Stomach smooth muscle (tissue), 2 donors: ENCODE measurements at regions not wholly inside any gene's neighbourhood (a gene's known extent, or its start where the extent isn't known, plus 50 kb on each side); places are given as distances from the start of the nearest gene placed in this dataset.

ENCODE experiments used
- H3K27ac ChIP-seq: one replicate; pipeline ENCODE4 v1.7.0; 2013; ENCODE audit warnings: mild to moderate bottlenecking, low read length, inconsistent platforms
- H3K27me3 ChIP-seq, 2 donors: one replicate each; pipeline ENCODE4 v1.7.0; 2013; ENCODE audit warnings: low read length in 2 of 2; ENCODE audit not compliant: insufficient read depth in 2 of 2, control insufficient read depth in 1 of 2
- H3K36me3 ChIP-seq, 2 donors: one replicate each; pipeline ENCODE4 v1.7.0; 2013; ENCODE audit warnings: low read length in 2 of 2; ENCODE audit not compliant: control insufficient read depth in 2 of 2, insufficient read depth in 2 of 2
- H3K4me1 ChIP-seq: one replicate; pipeline ENCODE4 v1.7.0; 2013; ENCODE audit warnings: low read length; ENCODE audit not compliant: control insufficient read depth, insufficient read depth
- H3K4me3 ChIP-seq, 2 donors: one replicate each; pipeline ENCODE4 v1.7.0; 2013; ENCODE audit warnings: low read length in 2 of 2
- H3K9ac ChIP-seq, 2 donors: one replicate each; pipeline ENCODE4 v1.7.0; 2013; ENCODE audit warnings: low read length in 2 of 2, mild to moderate bottlenecking in 1 of 2
- H3K9me3 ChIP-seq, 2 donors: one replicate each; pipeline ENCODE4 v1.7.0; 2013; ENCODE audit warnings: low read length in 2 of 2; ENCODE audit not compliant: control insufficient read depth in 2 of 2
- donor health status: healthy.
- donor health status: Pancreatic carcinoma.

DNA sequence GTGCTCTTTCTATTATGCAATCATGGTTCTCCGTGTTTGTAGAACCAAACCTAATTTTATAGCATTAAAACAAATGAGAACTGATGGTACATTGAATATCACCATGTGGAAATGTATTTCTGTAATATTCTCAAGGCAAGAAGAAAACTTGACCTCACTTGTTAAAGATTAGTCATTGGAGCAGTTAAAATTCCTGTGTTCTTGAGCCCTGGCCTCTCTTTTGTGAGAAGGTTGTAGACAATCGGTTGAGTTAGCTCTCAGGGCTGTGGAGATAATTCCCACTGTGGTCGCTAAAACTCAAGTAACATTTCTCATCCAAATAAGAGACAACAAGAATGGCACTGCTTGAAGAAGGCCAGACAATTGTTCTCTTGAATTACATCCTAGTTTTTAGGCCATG, 216.0 kb upstream of the KLF4 start:
- no peaks in the 10 kb centered on the region for H3K27me3 ChIP-seq
- H3K27ac ChIP-seq = no peak overlapping the region
- H3K4me1 ChIP-seq = no peaks in the 10 kb centered on the region
- H3K9ac ChIP-seq = no peak overlapping the region
- H3K36me3 ChIP-seq = no peaks in the 10 kb centered on the region
- H3K4me3 ChIP-seq = no peak overlapping the region
- peaks cover 3 to 4% of the 10 kb centered on the region in 2 donors for H3K9me3 ChIP-seq

DNA sequence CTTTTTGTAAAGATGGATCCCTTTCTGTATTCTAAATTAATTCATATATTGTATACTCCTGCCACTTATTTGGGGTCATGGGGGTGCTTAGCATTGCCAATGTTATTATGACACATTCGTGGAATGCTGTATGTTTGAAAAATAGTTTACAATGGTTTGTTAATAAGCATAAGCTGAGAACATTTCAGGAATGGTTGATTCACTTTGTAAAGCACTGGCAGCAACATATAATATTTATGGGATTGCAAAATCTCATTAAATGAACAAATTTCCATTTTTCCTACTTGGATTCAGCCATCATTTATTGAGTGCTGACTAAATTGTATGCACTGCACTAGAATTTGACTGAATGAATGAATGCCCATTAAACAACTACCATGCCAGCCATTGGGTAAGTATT, 215.2 kb upstream of the KLF4 start:
- Histone ChIP-seq H3K36me3 (no peaks in the 10 kb centered on the region), H3K4me1 (no peaks in the 10 kb centered on the region), H3K4me3 (no peak overlapping the region), H3K9ac (no peak overlapping the region), H3K9me3 (peaks cover 3 to 4% of the 10 kb centered on the region in 2 donors), H3K27me3 (no peaks in the 10 kb centered on the region), H3K27ac (no peak overlapping the region)

DNA sequence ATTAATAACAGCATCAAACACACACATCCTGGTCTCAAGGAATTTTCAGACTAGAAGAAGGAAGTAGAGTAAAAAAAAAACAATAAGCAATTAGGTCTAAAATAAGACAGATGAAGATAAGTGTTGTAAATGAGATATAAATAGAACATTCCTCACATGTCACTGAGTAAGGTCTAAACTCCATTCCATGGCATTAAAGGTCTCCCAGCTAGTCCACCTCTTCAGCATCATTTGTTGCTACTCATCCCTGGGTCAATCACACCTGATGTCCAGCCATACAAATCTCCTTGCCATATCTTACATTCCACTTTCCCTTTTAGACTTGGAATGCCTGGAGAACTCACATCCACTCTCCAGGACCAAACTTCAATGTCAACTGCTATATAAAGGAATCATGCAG, 214.1 kb upstream of the KLF4 start:
- Histone ChIP-seq H3K27ac (no peak overlapping the region), H3K4me1 (no peaks in the 10 kb centered on the region), H3K9ac (no peak overlapping the region)

DNA sequence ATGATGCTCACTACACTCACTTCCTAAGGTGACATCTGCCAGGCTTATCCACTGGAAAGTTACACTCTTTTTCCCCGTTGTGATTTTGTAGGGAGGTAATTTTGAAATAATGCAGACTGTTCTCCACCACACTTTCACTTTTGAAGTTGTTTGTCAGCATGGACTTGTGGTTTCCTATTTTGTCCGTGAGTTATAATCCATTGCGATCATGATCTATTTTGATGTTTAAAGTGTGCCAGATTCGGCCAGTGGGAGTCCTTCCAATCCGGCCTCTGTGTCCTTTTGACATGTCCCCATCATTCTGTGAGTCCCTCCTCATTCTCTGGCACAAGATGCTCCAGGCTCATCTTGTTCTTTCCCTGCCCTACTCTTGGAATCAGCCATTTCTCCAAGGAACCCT, 211.3 kb upstream of the KLF4 start:
- H3K36me3 ChIP-seq = no peaks in the 10 kb centered on the region
- no peaks in the 10 kb centered on the region for H3K27me3 ChIP-seq
- H3K27ac ChIP-seq = no peak overlapping the region
- peaks cover 3 to 4% of the 10 kb centered on the region in 2 donors for H3K9me3 ChIP-seq
- H3K9ac ChIP-seq = no peak overlapping the region
- peak overlapping the region in 1 of 2 donors; percentile 40 for H3K4me3 ChIP-seq
- H3K4me1 ChIP-seq = no peaks in the 10 kb centered on the region

More for the DNA sequence above, 214.1 kb upstream of the KLF4 start:
- Histone ChIP-seq H3K36me3 (no peaks in the 10 kb centered on the region), H3K27me3 (no peaks in the 10 kb centered on the region), H3K9me3 (peaks cover 3 to 4% of the 10 kb centered on the region in 2 donors), H3K4me3 (no peak overlapping the region)

DNA sequence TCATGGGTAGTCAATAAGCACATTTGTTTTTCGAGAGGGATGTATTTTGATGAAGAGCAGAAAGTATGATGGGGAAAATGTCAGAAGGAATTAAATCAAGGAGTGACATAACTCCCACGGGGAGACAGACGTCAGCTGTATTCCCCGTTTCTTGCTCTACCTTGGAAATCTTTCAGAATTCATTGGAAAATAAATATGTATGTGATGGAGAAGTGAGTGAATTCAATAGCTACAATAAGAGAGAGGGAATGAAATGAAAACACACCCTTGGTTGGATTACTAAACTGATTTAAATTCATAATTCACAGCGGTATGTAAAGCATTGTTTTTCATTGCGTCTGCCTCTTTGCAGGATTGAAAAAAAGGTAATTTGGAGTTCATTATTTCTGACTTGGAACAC, 209.7 kb upstream of the KLF4 start:
- Histone ChIP-seq H3K4me1 (no peaks in the 10 kb centered on the region), H3K4me3 (no peak overlapping the region), H3K9me3 (peaks cover 3 to 4% of the 10 kb centered on the region in 2 donors), H3K36me3 (no peaks in the 10 kb centered on the region), H3K9ac (no peak overlapping the region), H3K27ac (no peak overlapping the region), H3K27me3 (no peaks in the 10 kb centered on the region)

DNA sequence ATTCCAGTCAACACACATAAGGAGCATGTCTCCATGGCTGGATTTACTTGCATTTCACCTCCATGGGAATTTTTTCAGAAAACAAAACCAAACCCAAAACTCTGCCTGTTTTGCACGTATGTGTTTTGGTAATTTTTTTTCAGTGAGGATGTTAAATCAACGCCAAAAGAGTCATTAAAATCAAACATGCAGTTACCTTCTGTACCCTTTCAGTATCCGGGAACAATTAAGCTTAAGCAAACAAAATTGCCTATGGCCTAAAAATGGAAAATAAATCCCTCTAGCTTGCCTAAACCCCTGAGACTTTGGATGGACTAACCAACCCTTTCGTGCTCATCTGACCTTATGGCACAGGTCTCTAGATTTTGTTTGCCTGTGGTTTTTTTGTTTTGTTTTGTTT, 209.2 kb upstream of the KLF4 start:
- H3K4me1 ChIP-seq = no peaks in the 10 kb centered on the region
- H3K9ac ChIP-seq = no peak overlapping the region
- no peak overlapping the region for H3K4me3 ChIP-seq
- no peaks in the 10 kb centered on the region for H3K27me3 ChIP-seq
- peaks cover 3 to 4% of the 10 kb centered on the region in 2 donors for H3K9me3 ChIP-seq
- H3K27ac ChIP-seq = no peak overlapping the region
- H3K36me3 ChIP-seq = no peaks in the 10 kb centered on the region

DNA sequence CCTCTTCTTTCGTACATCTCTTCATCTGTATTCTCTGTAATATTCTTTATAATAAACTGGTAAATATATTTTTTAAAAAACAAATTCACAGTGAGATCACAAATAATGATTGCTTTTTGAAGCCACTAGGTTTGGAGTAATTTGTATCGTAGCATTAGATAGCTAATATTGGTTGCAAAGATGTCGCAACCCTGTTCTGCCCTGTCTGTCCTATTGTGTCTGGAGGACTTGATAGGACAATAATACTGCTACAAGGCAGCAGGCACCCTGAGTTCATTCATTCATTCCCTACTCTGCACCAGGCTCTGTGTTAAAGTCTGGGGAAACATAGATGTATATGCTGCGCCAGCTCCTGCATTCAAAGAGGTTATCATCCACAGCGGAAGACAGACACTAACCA, 206.7 kb upstream of the KLF4 start:
- Histone ChIP-seq H3K36me3 (no peaks in the 10 kb centered on the region), H3K9me3 (no peaks in the 10 kb centered on the region), H3K27ac (no peak overlapping the region), H3K27me3 (no peaks in the 10 kb centered on the region), H3K4me3 (no peak overlapping the region), H3K9ac (no peak overlapping the region), H3K4me1 (no peaks in the 10 kb centered on the region)

DNA sequence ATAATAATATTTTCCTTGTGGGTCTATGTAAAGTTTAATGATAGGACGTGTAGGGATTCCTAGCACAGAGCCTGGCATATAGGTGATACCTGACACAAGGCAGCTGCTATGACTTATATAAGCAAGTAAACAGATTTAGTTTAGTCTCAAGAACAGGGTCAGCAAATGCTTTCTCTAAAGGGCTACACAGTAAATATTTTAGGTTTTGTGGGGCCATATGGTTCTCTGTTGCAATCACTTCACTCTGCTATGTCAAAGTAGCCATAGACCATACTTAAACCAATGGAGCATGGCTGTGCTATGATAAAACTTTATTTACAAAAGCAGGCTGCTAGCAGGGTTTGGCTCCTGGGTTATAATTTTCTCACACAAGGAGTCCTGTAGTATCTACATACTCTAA, 204.8 kb upstream of the KLF4 start:
- H3K36me3 ChIP-seq = no peaks in the 10 kb centered on the region
- H3K27me3 ChIP-seq = no peaks in the 10 kb centered on the region
- H3K4me1 ChIP-seq = no peaks in the 10 kb centered on the region
- H3K9me3 ChIP-seq = no peaks in the 10 kb centered on the region
- no peak overlapping the region for H3K27ac ChIP-seq
- H3K9ac ChIP-seq = no peak overlapping the region
- no peak overlapping the region for H3K4me3 ChIP-seq

DNA sequence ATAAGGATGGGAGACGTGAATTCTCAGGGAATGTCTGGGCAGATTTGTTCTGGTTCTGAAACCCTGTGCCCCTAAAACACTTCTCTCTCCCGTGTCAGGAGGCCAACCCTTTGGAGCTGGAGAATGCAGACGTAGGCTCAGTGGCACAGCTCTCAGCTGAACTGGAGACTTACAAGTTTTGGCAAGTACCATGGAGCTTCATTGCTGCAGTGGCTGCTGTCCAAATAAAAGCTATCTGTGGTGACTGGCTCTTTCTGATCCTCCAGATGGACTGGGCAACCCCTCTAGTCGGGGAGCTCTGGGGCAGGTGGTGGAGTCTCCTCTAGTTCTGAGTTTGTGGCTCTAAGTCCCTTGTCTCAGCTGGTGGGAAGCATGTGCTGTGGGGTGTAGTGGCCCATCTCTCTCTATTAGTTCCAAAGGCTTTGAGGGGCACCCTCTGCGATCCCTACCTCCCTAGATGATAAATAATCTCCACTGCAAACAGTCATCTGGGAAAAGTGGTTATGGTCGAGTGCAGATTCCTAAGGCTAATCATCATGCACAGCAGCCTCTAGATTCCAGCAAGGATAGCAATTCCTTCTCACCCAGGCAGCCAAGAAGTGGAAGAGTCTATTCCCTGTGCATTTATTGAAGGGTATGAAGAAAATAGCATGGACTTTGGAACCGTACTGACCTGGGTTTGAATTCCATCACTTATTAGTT, 204.2 kb upstream of the KLF4 start:
- Histone ChIP-seq H3K27ac (no peak overlapping the region), H3K9ac (no peak overlapping the region), H3K4me3 (no peak overlapping the region), H3K9me3 (no peaks in the 10 kb centered on the region), H3K36me3 (no peaks in the 10 kb centered on the region), H3K4me1 (no peaks in the 10 kb centered on the region), H3K27me3 (no peaks in the 10 kb centered on the region)

DNA sequence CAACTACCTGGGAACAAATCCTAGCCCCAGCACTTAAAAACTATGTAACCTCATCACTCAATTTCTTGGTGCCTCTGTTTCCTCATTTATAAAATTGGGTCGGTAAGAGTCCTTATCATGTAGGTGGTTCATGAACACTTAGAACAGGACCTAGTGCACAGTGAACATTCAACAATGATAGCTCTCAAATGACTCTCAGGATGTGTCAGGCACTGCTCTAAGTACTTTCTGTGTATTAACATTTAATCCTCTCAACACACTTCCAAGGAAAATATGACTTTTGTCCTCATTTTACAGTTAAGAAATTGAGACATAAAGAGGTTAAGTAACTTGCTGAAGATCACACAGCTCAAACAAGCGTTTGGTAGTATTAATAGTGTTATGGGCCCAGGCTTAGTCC, 202.1 kb upstream of the KLF4 start:
- Histone ChIP-seq H3K36me3 (no peaks in the 10 kb centered on the region), H3K4me3 (no peak overlapping the region), H3K9me3 (no peaks in the 10 kb centered on the region), H3K27ac (no peak overlapping the region), H3K4me1 (no peaks in the 10 kb centered on the region), H3K9ac (no peak overlapping the region), H3K27me3 (no peaks in the 10 kb centered on the region)

DNA sequence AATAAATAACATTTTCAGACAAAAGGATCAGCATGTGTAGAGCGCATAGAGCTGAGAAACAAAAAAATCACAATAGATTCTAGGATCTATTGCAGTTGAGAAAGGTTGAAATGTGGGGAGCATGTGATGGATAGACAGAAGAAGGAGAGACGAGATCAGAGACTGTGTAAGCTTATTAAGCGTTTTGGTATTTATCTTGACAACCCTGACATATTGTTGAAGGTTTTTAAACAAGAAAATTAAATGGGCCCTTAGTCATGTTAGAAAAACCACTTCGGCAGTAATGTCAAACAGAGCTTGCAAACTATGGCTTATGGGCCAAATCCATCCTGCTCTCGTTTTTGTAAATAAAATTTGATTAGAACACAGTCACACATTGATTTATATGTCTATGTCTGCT, 200.5 kb upstream of the KLF4 start:
- no peaks in the 10 kb centered on the region for H3K4me1 ChIP-seq
- no peaks in the 10 kb centered on the region for H3K27me3 ChIP-seq
- H3K36me3 ChIP-seq = no peaks in the 10 kb centered on the region
- no peak overlapping the region for H3K9ac ChIP-seq
- H3K4me3 ChIP-seq = no peak overlapping the region
- H3K27ac ChIP-seq = no peak overlapping the region
- H3K9me3 ChIP-seq = no peaks in the 10 kb centered on the region
